Osteoblast (primary cell): ENCODE measurements at regions not wholly inside any gene's neighbourhood (a gene's known extent, or its start where the extent isn't known, plus 50 kb on each side); places are given as distances from the start of the nearest gene placed in this dataset.

Experiments
- DNase-seq: peaks from one replicate; pipeline ENCODE4 v3.0.0; 2011; ENCODE audit warnings: low spot score, mixed read lengths; ENCODE audit not compliant: insufficient read length; ENCODE audit errors: missing footprints
- H2AFZ ChIP-seq: 2 replicates; pipeline ENCODE4 v1.6.0; 2011; ENCODE audit warnings: mild to moderate bottlenecking, low read length
- H3K27ac ChIP-seq: 2 replicates; pipeline ENCODE4 v1.5.1; 2011; ENCODE audit warnings: mild to moderate bottlenecking, low read depth, low read length, moderate library complexity
- H3K27me3 ChIP-seq: 2 replicates; pipeline ENCODE4 v1.6.0; 2012; ENCODE audit warnings: mild to moderate bottlenecking, control low read depth, inconsistent platforms, low read length, moderate library complexity; ENCODE audit not compliant: insufficient read depth
- H3K36me3 ChIP-seq: 2 replicates; pipeline ENCODE4 v1.5.1; 2011; ENCODE audit warnings: mild to moderate bottlenecking, low read length, control low read depth, moderate library complexity; ENCODE audit not compliant: insufficient read depth
- H3K4me1 ChIP-seq: 2 replicates; pipeline ENCODE4 v1.5.1; 2011; ENCODE audit warnings: mild to moderate bottlenecking, low read length, control low read depth, moderate library complexity; ENCODE audit not compliant: insufficient read depth
- H3K4me2 ChIP-seq: 2 replicates; pipeline ENCODE4 v1.6.0; 2011; ENCODE audit warnings: mild to moderate bottlenecking, low read length; ENCODE audit not compliant: insufficient read depth
- H3K4me3 ChIP-seq: fragments of 200-600 bp; sonication (generic); 3 replicates; pipeline ENCODE4 v1.5.1; 2012; ENCODE audit warnings: mild to moderate bottlenecking, low read length, inconsistent platforms; ENCODE audit not compliant: insufficient read depth
- H3K79me2 ChIP-seq: 2 replicates; pipeline ENCODE4 v1.6.0; 2012; ENCODE audit warnings: mild to moderate bottlenecking, low read length, control low read depth, inconsistent platforms; ENCODE audit not compliant: insufficient read depth
- H3K9me3 ChIP-seq: 2 replicates; pipeline ENCODE4 v1.5.1; 2011; ENCODE audit warnings: low read depth, low read length, control low read depth
- H4K20me1 ChIP-seq: 2 replicates; pipeline ENCODE4 v1.6.0; 2012; ENCODE audit warnings: mild to moderate bottlenecking, low read length, control low read depth; ENCODE audit not compliant: insufficient read depth
- CTCF ChIP-seq: IDR thresholded peaks from 2 replicates; pipeline ENCODE4 v1.5.1; 2011; ENCODE audit warnings: mild to moderate bottlenecking, low read depth, low read length, moderate library complexity; ENCODE audit errors: extremely low read depth

- Histone ChIP-seq H3K4me2 (no peak overlapping the region), H3K9me3 (peaks cover 8% of the 10 kb centered on the region), H3K4me1 (no peaks in the 10 kb centered on the region), H4K20me1 (no peaks in the 10 kb centered on the region), H3K36me3 (no peaks in the 10 kb centered on the region), H3K27me3 (no peaks in the 10 kb centered on the region), H3K27ac (no peak overlapping the region), H3K4me3 (no peak overlapping the region), H2AFZ (no peak overlapping the region), H3K79me2 (no peaks in the 10 kb centered on the region)
- no peak for DNase-seq
- TF ChIP-seq CTCF = no peak
Observed at GRCh38 chr6:92047152-92047850, 1372.1 kb downstream of the EPHA7 start.

GRCh38 chr6:92044312-92044711 is 1375.0 kb downstream of the EPHA7 start:
- H4K20me1 ChIP-seq = no peaks in the 10 kb centered on the region
- no peaks in the 10 kb centered on the region for H3K79me2 ChIP-seq
- H2AFZ ChIP-seq = no peak overlapping the region
- no peaks in the 10 kb centered on the region for H3K4me1 ChIP-seq
- DNase-seq = no peak
- H3K4me2 ChIP-seq = no peak overlapping the region
- no peak for TF ChIP-seq CTCF
- H3K27me3 ChIP-seq = no peaks in the 10 kb centered on the region
- peaks cover 6% of the 10 kb centered on the region for H3K9me3 ChIP-seq
- no peaks in the 10 kb centered on the region for H3K36me3 ChIP-seq
- H3K4me3 ChIP-seq = no peak overlapping the region
- no peak overlapping the region for H3K27ac ChIP-seq

- no peaks in the 10 kb centered on the region for H3K36me3 ChIP-seq
- DNase-seq = peak; percentile 10
Observed at GRCh38 chr6:92043777-92044176, 1375.6 kb downstream of the EPHA7 start.

GRCh38 chr6:92026878-92027277 is 1392.5 kb downstream of the EPHA7 start:
- no peak overlapping the region for H3K4me2 ChIP-seq
- H2AFZ ChIP-seq = no peak overlapping the region
- no peak for TF ChIP-seq CTCF
- no peak overlapping the region for H3K4me3 ChIP-seq
- no peaks in the 10 kb centered on the region for H3K79me2 ChIP-seq
- no peaks in the 10 kb centered on the region for H3K4me1 ChIP-seq
- no peak for DNase-seq
- no peaks in the 10 kb centered on the region for H3K9me3 ChIP-seq
- H3K36me3 ChIP-seq = no peaks in the 10 kb centered on the region
- no peaks in the 10 kb centered on the region for H4K20me1 ChIP-seq
- H3K27me3 ChIP-seq = no peaks in the 10 kb centered on the region
- H3K27ac ChIP-seq = no peak overlapping the region

More at GRCh38 chr6:92043777-92044176, 1375.6 kb downstream of the EPHA7 start:
- H3K27ac ChIP-seq = no peak overlapping the region
- H2AFZ ChIP-seq = no peak overlapping the region
- no peaks in the 10 kb centered on the region for H4K20me1 ChIP-seq
- no peaks in the 10 kb centered on the region for H3K79me2 ChIP-seq
- TF ChIP-seq CTCF = no peak
- no peak overlapping the region for H3K4me3 ChIP-seq
- H3K27me3 ChIP-seq = no peaks in the 10 kb centered on the region
- H3K9me3 ChIP-seq = peaks cover 6% of the 10 kb centered on the region
- no peak overlapping the region for H3K4me2 ChIP-seq
- H3K4me1 ChIP-seq = no peaks in the 10 kb centered on the region
